ENCODE measurements at regions not wholly inside any gene's neighbourhood (a gene's known extent, or its start where the extent isn't known, plus 50 kb on each side); places are given as distances from the start of the nearest gene placed in this dataset.
A peak's percentile ranks its signal among the peaks of the same experiment; 100 is the strongest.

GRCh38 chr2:225282858-225283710 is 116.4 kb upstream of the NYAP2 start:
- CTCF ChIA-PET, result interaction anchor here (0.8 to 3.8 kb wide), 6 partner anchors 127 to 384 kb away, joined by 3 to 57 read pairs (median 4); no protein-coding TSS in a partner anchor
- no TSS peak for BruUV-seq (replicated peaks)
- Histone ChIP-seq H3K27me3 (ENCODE audit: control insufficient read depth in 2 of 2, insufficient read depth in 2 of 2, low read length in 2 of 2) (no peaks in the 10 kb centered on the region), H3K27ac (ENCODE audit: insufficient read depth, low read depth, low read length) (no peak overlapping the region), H4K20me1 (replicated peaks; ENCODE audit: control insufficient read depth, extremely low read depth, insufficient read depth, low read length) (no peaks in the 10 kb centered on the region), H3K9me1 (replicated peaks; ENCODE audit: control insufficient read depth, extremely low read depth, insufficient read depth, low read length) (no peaks in the 10 kb centered on the region), H3K4me2 (ENCODE audit: insufficient read depth, low read length) (no peak overlapping the region), H3K4me3 (replicated peaks in 1 of 3; ENCODE audit: insufficient read depth in 1 of 3, low read depth in 1 of 3, low read length in 3 of 3) (no peak overlapping the region), H2AFZ (ENCODE audit: low read depth, low read length) (no peak overlapping the region), H3K36me3 (ENCODE audit: control insufficient read depth in 2 of 2, extremely low read depth in 1 of 2, insufficient read depth in 2 of 2, low read length in 2 of 2) (no peaks in the 10 kb centered on the region), H3K4me1 (ENCODE audit: control insufficient read depth, extremely low read depth, insufficient read depth, low read length) (no peaks in the 10 kb centered on the region), H3K79me2 (ENCODE audit: control insufficient read depth, insufficient read depth, low read length) (no peaks in the 10 kb centered on the region), H3K9me3 (replicated peaks; ENCODE audit: control insufficient read depth, insufficient read depth, low read length) (no peaks in the 10 kb centered on the region), H3K9ac (replicated peaks; ENCODE audit: extremely low read depth, insufficient read depth, low read length) (no peak overlapping the region)
- dilution Hi-C loops (cut with MboI; ENCODE audit: extremely low pct_ligation_motif_present, low sequenced_read_pairs) (no loop called here), intact Hi-C loops (cut with micrococcal nuclease) (loop anchor here (1.0 kb wide), 2 partner anchors 71 to 377 kb away; no protein-coding TSS in a partner anchor)
- POLR2A ChIA-PET, result no interaction called here
- FAIRE-seq (peak; percentile 70), DNase-seq (ENCODE audit: low read depth, low spot score) (peak; percentile 1)
- TF ChIP-seq POLR2AphosphoS5 (IDR thresholded peaks at IDR 0.05; ENCODE audit: insufficient read depth, low read depth, low read length), result no peak
- peak; percentile 37 to 40 for TF ChIP-seq CTCF (IDR thresholded peaks at IDR 0.05; ENCODE audit: extremely low read depth in 1 of 2, insufficient read depth in 1 of 2, low read depth in 1 of 2, low read length in 2 of 2)

- Histone ChIP-seq H3K9me1 (replicated peaks; ENCODE audit: control insufficient read depth, extremely low read depth, insufficient read depth, low read length) (no peaks in the 10 kb centered on the region), H3K9me3 (replicated peaks; ENCODE audit: control insufficient read depth, insufficient read depth, low read length) (no peaks in the 10 kb centered on the region), H4K20me1 (replicated peaks; ENCODE audit: control insufficient read depth, extremely low read depth, insufficient read depth, low read length) (no peaks in the 10 kb centered on the region), H3K9ac (replicated peaks; ENCODE audit: extremely low read depth, insufficient read depth, low read length) (no peak overlapping the region), H3K27ac (ENCODE audit: insufficient read depth, low read depth, low read length) (no peak overlapping the region), H3K4me1 (ENCODE audit: control insufficient read depth, extremely low read depth, insufficient read depth, low read length) (no peaks in the 10 kb centered on the region), H3K36me3 (ENCODE audit: control insufficient read depth in 2 of 2, extremely low read depth in 1 of 2, insufficient read depth in 2 of 2, low read length in 2 of 2) (no peaks in the 10 kb centered on the region), H3K79me2 (ENCODE audit: control insufficient read depth, insufficient read depth, low read length) (no peaks in the 10 kb centered on the region), H2AFZ (ENCODE audit: low read depth, low read length) (no peak overlapping the region), H3K27me3 (ENCODE audit: control insufficient read depth in 2 of 2, insufficient read depth in 2 of 2, low read length in 2 of 2) (no peaks in the 10 kb centered on the region), H3K4me3 (replicated peaks in 1 of 3; ENCODE audit: insufficient read depth in 1 of 3, low read depth in 1 of 3, low read length in 3 of 3) (no peak overlapping the region), H3K4me2 (ENCODE audit: insufficient read depth, low read length) (no peak overlapping the region)
- POLR2A ChIA-PET, result no interaction called here
- TF ChIP-seq MYC (IDR thresholded peaks at IDR 0.05; ENCODE audit: low read depth, low read length), result no peak
- TF ChIP-seq MAX (IDR thresholded peaks at IDR 0.05; ENCODE audit: insufficient read depth, insufficient read length), result no peak
- TF ChIP-seq CTCF (IDR thresholded peaks at IDR 0.05; ENCODE audit: extremely low read depth in 1 of 2, insufficient read depth in 1 of 2, low read depth in 1 of 2, low read length in 2 of 2), result no peak
- TF ChIP-seq JUN (IDR thresholded peaks at IDR 0.05; ENCODE audit: borderline replicate concordance, insufficient read depth, insufficient read length, low read depth), result no peak
- TF ChIP-seq EZH2 (IDR thresholded peaks at IDR 0.05; ENCODE audit: borderline replicate concordance, low read depth, low read length, severe bottlenecking), result no peak
- no peak for TF ChIP-seq POLR2AphosphoS5 (IDR thresholded peaks at IDR 0.05; ENCODE audit: insufficient read depth, low read depth, low read length)
- no peak for TF ChIP-seq GATA2 (IDR thresholded peaks at IDR 0.05; ENCODE audit: insufficient read depth, insufficient read length, low read depth, low read length)
- no peak for TF ChIP-seq FOS (IDR thresholded peaks at IDR 0.05; ENCODE audit: borderline replicate concordance, insufficient read depth, low read length)
- no peak for TF ChIP-seq POLR2A (IDR thresholded peaks at IDR 0.05; ENCODE audit: low read depth, low read length)
- no peak for FAIRE-seq
- DNase-seq (ENCODE audit: low read depth, low spot score), result no peak
- CTCF ChIA-PET, result no interaction called here
- intact Hi-C loops (cut with micrococcal nuclease) (no loop called here), dilution Hi-C loops (cut with MboI; ENCODE audit: extremely low pct_ligation_motif_present, low sequenced_read_pairs) (no loop called here)
- no TSS peak for BruUV-seq (replicated peaks)
Measured at GRCh38 chr2:225276207-225276606, 123.3 kb upstream of the NYAP2 start.

All from endothelial cell of umbilical vein (primary cell).